Spleen (tissue), 11 donors: ENCODE measurements at regions not wholly inside any gene's neighbourhood (a gene's known extent, or its start where the extent isn't known, plus 50 kb on each side); places are given as distances from the start of the nearest gene placed in this dataset.

Experiments
- DNase-seq: peaks from one replicate; pipeline ENCODE4 v3.0.0-alpha.2; 2020
- H3K27ac ChIP-seq, 8 donors: fragments of 200-600 bp; sonication (generic) in 7 of 8; 1 replicate in 4 of 8; 2 replicates in 4 of 8; pipeline versions ENCODE4 v1.5.0 to v1.8.0; 2016 to 2021; ENCODE audit warnings: inconsistent platforms in 4 of 8, mild to moderate bottlenecking in 4 of 8, moderate library complexity in 1 of 8
- H3K27me3 ChIP-seq, 7 donors: fragments of 200-600 bp; sonication (generic) in 6 of 7; replicated peaks in 1 of 7; 1 replicate in 4 of 7; 2 replicates in 3 of 7; pipeline versions ENCODE4 v1.5.0 to v1.8.0; 2016 to 2021; ENCODE audit warnings: inconsistent platforms in 3 of 7, mild to moderate bottlenecking in 1 of 7
- H3K36me3 ChIP-seq, 6 donors: fragments of 200-600 bp; sonication (generic) in 5 of 6; 1 replicate in 4 of 6; 2 replicates in 2 of 6; pipeline versions ENCODE4 v1.5.0 to v1.8.0; 2016 to 2021; ENCODE audit warnings: inconsistent platforms in 2 of 6
- H3K4me1 ChIP-seq, 6 donors: fragments of 200-600 bp; sonication (generic) in 5 of 6; 1 replicate in 3 of 6; 2 replicates in 3 of 6; pipeline versions ENCODE4 v1.5.0 to v1.8.0; 2016 to 2021; ENCODE audit warnings: inconsistent platforms in 3 of 6
- H3K4me3 ChIP-seq, 8 donors: fragments of 200-600 bp; sonication (generic) in 7 of 8; 1 replicate in 4 of 8; 2 replicates in 4 of 8; pipeline versions ENCODE4 v1.5.0 to v1.8.0; 2016 to 2021; ENCODE audit warnings: inconsistent platforms in 4 of 8, mild to moderate bottlenecking in 4 of 8, moderate library complexity in 2 of 8
- H3K9me3 ChIP-seq, 8 donors: fragments of 200-600 bp; sonication (generic) in 7 of 8; 1 replicate in 4 of 8; 2 replicates in 4 of 8; pipeline versions ENCODE4 v1.5.0 to v1.8.0; 2016 to 2021; ENCODE audit warnings: inconsistent platforms in 4 of 8
- POLR2A ChIP-seq, 3 donors: fragments of 450-650 bp; IDR thresholded peaks; one replicate each; pipeline ENCODE4 v1.5.1; 2017; ENCODE audit warnings: antibody characterized with exemption in 3 of 3, mild to moderate bottlenecking in 1 of 3
- POLR2AphosphoS5 ChIP-seq, 3 donors: sonication (generic); formaldehyde crosslinking; IDR thresholded peaks; one replicate each; pipeline ENCODE4 v1.5.1; 2017; ENCODE audit warnings: antibody characterized with exemption in 3 of 3
- WGBS, 5 donors: extraction: QIAGEN DNeasy Blood & Tissue Kit in 3 of 5; methylation state at CpG; one replicate each; pipeline versions ENCODE4 v1.1.5 to v1.1.7; 2013 to 2018; 5-methylcytosine and 5-hydroxymethylcytosine counted together
- intact Hi-C: fragments of 100-400 bp; cut with DNase I; formaldehyde crosslinking; loops from one replicate; pipeline ENCODE4 v1.15.0; 2023; ENCODE audit warnings: low total_unique reads
- TF ChIP-seq, protein P1 (sequence below), 11 experiments: fragments of 200-600 bp in 7 of 11; fragments of 450-650 bp in 4 of 11; sonication (generic) in 4 of 11; IDR thresholded peaks in 8 of 11; conservative IDR thresholded peaks in 3 of 11; 1 replicate in 7 of 11; 2 replicates in 4 of 11; pipeline versions ENCODE4 v1.4.0 to v1.8.0; 2016 to 2021; ENCODE audit warnings: antibody characterized with exemption in 11 of 11, inconsistent platforms in 4 of 11, mild to moderate bottlenecking in 1 of 11
- donor health status: healthy with polysubstance abuse.
- donor health status: DM: no; HTN: no; CAD: no; lungs with moderate emphysema.
- donor health status: DM: no; HTN: no; CAD: no.
- donor health status: Bipolar disorder and iron deficiency.
- donor health status: healthy.
- donor health status: DM: no; HTN: no; CAD: no.
- donor health status: DM: yes; HTN: yes; CAD: no.

DNA sequence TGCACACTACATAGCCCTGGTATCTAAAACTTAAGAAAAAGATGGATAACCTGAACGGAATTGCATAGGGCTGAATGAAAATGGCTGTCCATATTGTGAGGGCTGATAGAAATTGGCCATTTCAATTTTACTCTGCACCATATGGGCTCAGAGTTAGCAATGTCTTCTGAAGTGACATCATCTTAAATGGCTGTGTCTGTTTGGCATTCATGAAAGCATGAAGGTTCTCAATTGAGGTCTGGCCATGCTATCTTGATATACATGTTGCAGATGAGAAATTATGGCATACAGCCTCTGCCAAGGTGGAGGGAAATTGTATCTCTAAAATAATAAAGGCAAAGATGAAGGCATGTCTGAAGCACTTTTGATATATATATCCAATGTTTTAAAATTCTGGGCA lies 226.0 kb upstream of the PDE3A start:
- Histone ChIP-seq H3K9me3 (no peaks in the 10 kb centered on the region), H3K27ac (no peak overlapping the region), H3K27me3 (no peaks in the 10 kb centered on the region), H3K4me3 (no peak overlapping the region), H3K36me3 (no peaks in the 10 kb centered on the region), H3K4me1 (no peaks in the 10 kb centered on the region)
- intact Hi-C loops, result no loop called here
- DNase-seq, result no peak
- TF ChIP-seq POLR2A (IDR thresholded peaks at IDR 0.05) (no peak), POLR2AphosphoS5 (IDR thresholded peaks at IDR 0.05) (no peak)
- TF ChIP-seq, protein P1, sequence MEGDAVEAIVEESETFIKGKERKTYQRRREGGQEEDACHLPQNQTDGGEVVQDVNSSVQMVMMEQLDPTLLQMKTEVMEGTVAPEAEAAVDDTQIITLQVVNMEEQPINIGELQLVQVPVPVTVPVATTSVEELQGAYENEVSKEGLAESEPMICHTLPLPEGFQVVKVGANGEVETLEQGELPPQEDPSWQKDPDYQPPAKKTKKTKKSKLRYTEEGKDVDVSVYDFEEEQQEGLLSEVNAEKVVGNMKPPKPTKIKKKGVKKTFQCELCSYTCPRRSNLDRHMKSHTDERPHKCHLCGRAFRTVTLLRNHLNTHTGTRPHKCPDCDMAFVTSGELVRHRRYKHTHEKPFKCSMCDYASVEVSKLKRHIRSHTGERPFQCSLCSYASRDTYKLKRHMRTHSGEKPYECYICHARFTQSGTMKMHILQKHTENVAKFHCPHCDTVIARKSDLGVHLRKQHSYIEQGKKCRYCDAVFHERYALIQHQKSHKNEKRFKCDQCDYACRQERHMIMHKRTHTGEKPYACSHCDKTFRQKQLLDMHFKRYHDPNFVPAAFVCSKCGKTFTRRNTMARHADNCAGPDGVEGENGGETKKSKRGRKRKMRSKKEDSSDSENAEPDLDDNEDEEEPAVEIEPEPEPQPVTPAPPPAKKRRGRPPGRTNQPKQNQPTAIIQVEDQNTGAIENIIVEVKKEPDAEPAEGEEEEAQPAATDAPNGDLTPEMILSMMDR (IDR thresholded peaks at IDR 0.05 in 8 of 11, conservative IDR thresholded peaks at IDR 0.05 in 3 of 11), result no peak
- WGBS, 5 donors, result 74 to 92% (median 83%) methylated on average over 1 of the region's 1 CpG

DNA sequence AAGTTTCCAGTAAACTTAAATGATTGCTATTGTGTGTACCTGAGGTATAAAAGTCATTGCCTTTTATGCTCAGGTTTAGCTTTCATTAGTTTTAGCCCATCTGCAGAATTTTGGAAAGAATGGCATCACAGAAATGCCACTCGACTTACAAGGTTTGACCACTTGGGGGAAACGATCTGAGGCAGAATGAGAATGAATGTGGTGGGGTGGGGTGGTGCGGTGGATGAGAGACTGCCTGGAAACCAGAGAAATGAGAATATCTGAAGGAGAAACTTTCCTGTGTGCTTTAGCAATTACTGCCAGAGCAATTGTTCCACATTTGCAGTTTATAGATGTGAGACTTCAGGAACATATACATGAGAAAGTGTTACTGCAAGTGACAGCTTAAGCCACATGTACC lies 225.4 kb upstream of the PDE3A start:
- Histone ChIP-seq H3K27me3 (no peaks in the 10 kb centered on the region), H3K4me3 (no peak overlapping the region), H3K4me1 (no peaks in the 10 kb centered on the region), H3K27ac (no peak overlapping the region), H3K9me3 (no peaks in the 10 kb centered on the region), H3K36me3 (no peaks in the 10 kb centered on the region)
- DNase-seq, result no peak
- TF ChIP-seq, protein P1 (IDR thresholded peaks at IDR 0.05 in 8 of 11, conservative IDR thresholded peaks at IDR 0.05 in 3 of 11), result no peak
- TF ChIP-seq POLR2AphosphoS5 (IDR thresholded peaks at IDR 0.05), result no peak
- no peak for TF ChIP-seq POLR2A (IDR thresholded peaks at IDR 0.05)
- intact Hi-C loops, result no loop called here
- 39 to 64% (median 55%) methylated on average over 3 of the region's 3 CpGs for WGBS, 5 donors

DNA sequence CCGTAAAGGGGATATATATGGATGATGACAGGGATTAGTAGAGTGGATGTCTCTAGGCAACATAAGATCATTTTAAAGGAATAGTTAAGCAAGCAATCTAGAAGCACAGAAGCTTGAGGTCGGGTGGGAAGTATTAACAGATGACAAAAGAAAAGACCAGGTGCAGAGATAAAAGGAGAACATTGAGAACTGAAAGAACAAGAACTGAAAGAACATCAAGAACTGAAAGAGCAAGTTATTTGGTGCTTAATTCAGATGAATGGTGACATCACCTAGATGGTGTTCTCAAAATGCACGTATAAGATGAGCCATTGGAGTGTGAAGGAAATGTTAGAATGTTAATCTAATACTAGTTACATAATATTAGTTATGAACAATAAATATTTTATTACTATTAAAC lies 224.0 kb upstream of the PDE3A start:
- Histone ChIP-seq H3K4me3 (no peak overlapping the region), H3K27me3 (no peaks in the 10 kb centered on the region), H3K4me1 (no peaks in the 10 kb centered on the region), H3K36me3 (no peaks in the 10 kb centered on the region), H3K27ac (no peak overlapping the region), H3K9me3 (no peaks in the 10 kb centered on the region)
- TF ChIP-seq, protein P1 (IDR thresholded peaks at IDR 0.05 in 8 of 11, conservative IDR thresholded peaks at IDR 0.05 in 3 of 11), result no peak
- no peak for TF ChIP-seq POLR2A (IDR thresholded peaks at IDR 0.05)
- TF ChIP-seq POLR2AphosphoS5 (IDR thresholded peaks at IDR 0.05), result no peak
- no peak for DNase-seq
- WGBS, 5 donors, result 54 to 66% (median 61%) methylated on average over 3 of the region's 3 CpGs
- intact Hi-C loops, result no loop called here

DNA sequence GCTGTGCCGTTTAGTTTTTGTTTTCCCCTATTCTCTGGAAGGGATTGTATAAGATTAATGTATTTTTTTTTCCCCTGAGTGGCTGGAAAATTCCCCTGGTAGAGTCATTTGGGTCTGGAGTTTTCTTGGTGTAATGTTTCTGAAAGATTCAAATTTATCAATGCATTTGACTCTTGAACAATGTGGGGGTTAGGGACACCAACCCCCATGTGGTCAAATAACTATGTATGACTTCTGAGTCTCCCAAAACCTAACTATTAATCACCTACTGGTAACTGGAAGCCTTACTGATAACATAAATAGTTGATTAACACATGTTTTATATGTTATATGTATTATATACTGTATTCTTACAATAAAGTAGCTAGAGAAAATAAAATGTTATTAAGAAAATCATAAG lies 220.1 kb upstream of the PDE3A start:
- H3K27ac ChIP-seq, result no peak overlapping the region
- no peaks in the 10 kb centered on the region for H3K9me3 ChIP-seq
- H3K27me3 ChIP-seq, result no peaks in the 10 kb centered on the region
- WGBS, 5 donors, result 67 to 86% (median 79%) methylated on average over 1 of the region's 1 CpG
- H3K4me3 ChIP-seq, result no peak overlapping the region
- DNase-seq, result no peak
- intact Hi-C loops, result no loop called here
- H3K4me1 ChIP-seq, result no peaks in the 10 kb centered on the region
- TF ChIP-seq POLR2AphosphoS5 (IDR thresholded peaks at IDR 0.05) (no peak), POLR2A (IDR thresholded peaks at IDR 0.05) (no peak)
- TF ChIP-seq, protein P1 (IDR thresholded peaks at IDR 0.05 in 8 of 11, conservative IDR thresholded peaks at IDR 0.05 in 3 of 11), result no peak
- no peaks in the 10 kb centered on the region for H3K36me3 ChIP-seq
